HG02571 (cell line): ENCODE measurements at regions not wholly inside any gene's neighbourhood (a gene's known extent, or its start where the extent isn't known, plus 50 kb on each side); places are given as distances from the start of the nearest gene placed in this dataset.
"Not testable (repeated sequence)": the region's sequence is repeated elsewhere in the genome, so short reads cannot be mapped to it uniquely, and the experiment has no call there.

Experiments
- ATAC-seq: cut with Tn5 transposase; IDR thresholded peaks from one replicate; pipeline ENCODE4 v1.9.1; 2021; ENCODE audit warnings: mild to moderate bottlenecking, moderate library complexity; ENCODE audit not compliant: unreplicated experiment

DNA sequence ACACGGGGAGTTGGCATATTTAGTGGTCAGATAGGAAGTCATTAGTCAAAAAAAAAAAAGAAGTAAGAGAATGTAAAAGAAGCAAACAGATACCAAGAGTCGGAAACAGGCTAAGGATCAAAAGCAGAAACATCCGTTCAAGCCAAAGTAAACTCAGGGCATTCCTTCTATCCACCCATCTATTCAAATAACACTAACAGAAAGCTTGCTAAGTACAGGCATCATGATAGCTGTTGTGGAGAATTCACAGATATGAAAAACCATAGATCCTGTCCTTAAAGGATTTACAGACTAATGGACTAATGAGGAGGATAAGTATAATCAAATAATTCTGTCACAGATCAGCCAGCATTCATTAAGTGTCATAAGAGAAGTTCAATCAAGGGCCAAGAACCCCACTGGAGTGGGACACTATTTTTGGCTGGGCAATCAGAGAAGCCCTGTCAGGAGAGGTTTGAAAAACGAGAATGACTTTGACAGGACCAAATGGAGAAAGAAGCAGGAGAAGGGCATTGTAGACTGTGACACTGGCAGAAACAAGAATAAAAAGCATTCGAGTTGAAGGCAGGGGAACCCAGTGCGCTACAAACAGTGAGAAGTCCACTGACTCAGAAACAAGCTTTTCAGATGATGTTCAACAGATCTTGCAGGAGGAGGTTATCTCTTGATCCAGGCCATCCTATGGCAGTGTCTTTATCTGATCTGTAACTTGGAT, 154.2 kb upstream of the TSLP start:
- no peak for ATAC-seq

DNA sequence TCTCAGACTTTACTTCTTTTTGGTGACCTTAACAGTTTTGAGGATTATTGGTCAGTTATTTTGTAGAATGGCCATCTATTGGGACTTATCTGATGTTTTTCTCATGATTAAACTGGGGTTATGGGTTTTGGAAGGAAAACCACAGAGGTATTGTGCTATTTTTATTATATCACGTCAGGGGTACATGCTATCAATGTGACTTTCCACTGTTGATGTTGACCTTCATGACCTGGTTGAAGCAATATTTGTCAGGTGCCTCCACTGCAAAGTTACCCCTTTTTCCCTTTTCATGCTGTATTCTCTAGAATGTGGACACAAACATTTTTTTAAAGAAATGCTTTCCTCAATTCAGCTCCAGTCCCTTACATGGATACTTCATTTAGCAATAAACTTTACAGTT, 152.8 kb upstream of the TSLP start:
- no peak for ATAC-seq

DNA sequence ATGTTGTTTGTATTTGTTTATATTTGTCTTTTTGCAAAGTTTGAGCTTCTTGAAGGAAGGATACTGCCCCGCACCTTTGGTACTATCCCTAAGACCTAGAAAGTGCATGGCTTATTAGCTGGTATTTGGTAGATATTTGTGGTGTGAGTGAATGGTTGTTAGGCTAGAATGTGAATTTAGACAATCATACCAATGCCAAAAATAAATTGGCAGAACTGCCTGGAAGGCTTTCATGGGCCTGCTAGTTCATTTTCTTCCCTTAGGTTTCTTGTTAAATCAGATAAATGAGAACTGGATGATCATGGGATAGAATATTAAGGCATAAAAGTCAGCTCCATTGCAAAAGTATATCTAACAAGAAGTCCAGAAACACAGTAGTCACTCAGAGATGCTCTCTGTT, 147.5 kb upstream of the TSLP start:
- no peak for ATAC-seq

DNA sequence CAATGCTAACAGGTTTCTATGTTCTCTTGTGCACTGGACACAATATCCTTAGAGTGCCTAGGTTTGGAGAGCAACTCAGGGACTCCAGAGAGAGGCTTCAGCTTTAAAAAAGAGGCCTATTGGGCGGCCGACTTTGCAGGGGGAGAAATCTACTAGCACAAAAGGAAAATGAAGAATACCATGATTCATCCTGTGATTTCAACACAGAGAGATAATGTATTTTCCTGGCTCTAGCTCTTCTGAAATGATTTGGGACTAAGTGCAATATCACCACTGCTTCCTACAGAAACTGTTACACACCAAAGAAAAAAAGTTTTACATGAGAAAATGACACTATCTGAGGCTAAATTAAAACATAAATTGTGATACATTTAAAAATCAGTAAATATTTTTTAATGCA, 146.1 kb upstream of the TSLP start:
- ATAC-seq, result no peak

DNA sequence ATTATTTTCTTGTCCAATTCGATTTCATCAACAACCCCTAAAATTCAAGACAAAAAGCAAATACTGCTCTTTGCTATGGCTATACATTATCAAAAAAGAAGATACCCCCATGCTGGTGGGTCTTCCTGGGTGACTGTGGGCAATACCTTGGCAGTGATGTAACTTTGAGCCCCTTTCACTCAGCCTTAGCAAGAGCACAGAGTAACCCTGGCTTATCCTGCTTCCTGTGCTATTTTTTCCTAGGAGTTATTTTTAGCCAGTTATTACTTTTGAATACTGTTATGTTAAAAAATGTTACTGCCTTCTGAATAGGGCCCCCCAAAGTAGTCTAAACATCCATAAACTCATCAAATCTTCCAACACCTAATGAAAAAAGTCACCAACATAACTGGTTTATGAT, 145.6 kb upstream of the TSLP start:
- ATAC-seq, result no peak

DNA sequence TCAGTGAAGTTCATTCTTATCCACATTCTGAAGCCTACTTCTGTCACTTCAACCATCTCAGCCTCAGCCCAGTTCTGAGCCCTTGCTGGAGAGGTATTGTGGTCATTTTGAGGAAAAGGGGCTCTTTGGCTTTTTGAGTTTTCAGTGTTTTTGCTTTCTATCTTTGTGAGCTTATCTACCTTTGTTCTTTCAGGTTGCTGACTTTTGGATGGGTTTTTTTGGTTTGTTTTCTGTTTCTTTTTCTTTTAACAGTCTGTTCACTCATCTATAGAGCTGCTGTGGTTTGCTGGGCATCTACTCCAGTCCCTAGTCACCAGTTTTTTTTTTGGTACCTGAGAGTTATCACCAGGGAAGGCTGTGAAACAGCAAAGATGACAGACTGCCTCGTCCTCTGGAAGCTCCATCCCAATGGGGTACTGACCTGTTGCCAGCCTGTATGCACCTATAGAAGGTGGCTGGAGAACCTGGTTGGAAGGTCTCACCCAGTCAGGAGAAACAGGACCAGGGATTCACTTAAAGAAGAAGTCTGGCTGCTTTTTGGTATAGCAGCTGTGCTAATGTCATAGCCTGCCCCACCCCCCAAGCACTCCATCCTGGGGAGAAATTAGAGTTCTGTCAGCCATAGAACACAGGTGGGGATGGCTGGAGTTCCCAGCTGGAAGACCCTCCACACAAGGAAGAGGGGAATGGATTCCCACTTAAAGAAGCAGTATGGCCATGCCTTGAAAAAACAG, 138.6 kb upstream of the TSLP start:
- no peak for ATAC-seq

DNA sequence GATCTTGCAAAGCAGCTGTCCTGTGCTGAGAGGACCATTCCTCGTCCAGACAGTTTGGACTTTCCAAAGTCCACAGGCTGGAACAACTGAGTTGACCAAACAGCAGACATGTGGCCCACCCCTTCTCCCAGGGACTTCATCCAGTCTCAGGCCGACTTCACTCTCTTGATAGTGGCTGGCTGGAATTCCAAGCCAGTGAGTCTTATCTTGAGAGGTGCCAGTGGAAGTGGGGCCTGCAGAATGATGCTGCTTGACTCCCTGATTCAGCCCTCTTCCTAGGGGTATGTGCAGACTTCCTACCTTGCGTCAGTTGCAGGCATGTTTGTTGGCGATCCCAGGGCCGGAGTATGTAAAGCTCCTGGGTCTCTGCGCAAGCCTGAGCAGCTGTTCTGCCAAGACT, 131.4 kb upstream of the TSLP start:
- ATAC-seq, result no peak

DNA sequence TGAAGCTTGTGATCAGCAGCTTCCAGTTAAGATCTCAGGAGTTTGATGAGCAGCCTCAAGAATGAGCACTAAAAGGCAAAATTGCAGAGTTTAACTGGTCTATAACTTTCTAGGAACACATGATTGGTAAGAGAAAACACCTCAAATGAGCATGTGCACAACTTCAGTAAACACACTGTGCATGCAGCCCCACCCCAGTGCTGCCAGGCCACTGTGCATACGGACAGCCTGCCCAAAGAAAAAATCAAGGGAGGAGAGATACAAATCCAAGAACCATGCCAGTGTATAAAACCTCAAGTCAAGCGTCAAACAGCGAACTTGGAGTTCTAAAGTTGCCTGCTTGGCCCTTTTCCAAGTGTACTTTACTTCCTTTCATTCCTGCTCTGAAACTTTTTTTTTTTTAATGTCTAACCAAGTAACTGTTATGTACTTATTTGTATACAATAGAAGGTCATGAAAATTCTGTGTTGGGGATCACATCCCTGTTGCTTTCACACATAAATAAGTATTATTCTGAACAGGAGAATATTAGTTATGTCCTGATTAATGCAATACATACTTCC, 125.6 kb upstream of the TSLP start:
- ATAC-seq, result no peak

DNA sequence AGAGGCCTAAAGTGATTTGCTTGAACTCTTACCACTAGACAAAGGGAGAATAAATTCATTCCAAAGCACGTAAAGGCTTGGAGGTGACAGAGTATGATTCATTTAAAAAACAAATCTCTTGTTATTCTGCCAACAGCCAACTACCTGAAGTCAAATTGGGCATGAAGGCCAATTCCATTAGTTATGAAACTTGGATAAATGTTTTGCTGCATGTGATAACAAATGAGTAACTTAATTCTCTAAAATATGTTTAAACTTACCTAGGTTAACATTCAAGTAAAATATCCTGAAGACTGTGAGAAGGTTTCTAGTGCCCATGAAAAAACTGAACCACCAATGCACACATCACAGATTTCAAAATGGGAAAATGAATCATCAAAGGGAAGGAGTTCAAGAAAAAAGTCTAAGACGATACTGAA, 120.1 kb upstream of the TSLP start:
- no peak for ATAC-seq

DNA sequence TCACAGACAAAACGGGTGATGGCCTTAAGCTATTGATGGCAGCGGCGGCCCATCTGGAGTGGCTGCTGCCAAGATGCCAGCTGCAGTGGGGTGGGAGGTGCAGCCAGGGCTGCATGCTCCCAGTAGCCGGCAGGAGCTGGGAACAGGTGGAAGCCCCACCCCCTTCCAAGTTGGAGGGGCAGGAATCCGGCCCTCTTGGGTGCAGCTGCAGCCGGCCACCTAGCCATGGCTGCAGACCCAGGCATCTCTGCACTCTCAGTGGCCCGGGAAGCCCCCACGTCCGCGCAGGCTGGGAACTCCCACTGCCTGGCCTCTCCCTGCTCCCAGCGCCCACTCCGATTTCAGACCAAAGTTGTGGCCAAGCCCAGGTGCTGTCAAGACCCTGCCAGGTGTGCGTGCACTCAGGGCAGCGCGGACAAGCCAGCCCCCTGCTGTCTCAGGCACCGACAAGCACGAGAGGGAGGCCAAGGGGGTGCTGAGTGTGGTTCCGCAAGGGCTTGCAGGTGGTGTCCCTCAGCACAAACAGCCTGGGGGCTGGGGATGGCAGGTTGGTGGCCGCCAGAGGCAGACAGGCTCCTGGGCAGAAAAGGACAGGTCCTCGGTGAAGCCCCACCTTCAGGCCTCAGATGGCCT, 115.1 kb upstream of the TSLP start:
- no peak for ATAC-seq

DNA sequence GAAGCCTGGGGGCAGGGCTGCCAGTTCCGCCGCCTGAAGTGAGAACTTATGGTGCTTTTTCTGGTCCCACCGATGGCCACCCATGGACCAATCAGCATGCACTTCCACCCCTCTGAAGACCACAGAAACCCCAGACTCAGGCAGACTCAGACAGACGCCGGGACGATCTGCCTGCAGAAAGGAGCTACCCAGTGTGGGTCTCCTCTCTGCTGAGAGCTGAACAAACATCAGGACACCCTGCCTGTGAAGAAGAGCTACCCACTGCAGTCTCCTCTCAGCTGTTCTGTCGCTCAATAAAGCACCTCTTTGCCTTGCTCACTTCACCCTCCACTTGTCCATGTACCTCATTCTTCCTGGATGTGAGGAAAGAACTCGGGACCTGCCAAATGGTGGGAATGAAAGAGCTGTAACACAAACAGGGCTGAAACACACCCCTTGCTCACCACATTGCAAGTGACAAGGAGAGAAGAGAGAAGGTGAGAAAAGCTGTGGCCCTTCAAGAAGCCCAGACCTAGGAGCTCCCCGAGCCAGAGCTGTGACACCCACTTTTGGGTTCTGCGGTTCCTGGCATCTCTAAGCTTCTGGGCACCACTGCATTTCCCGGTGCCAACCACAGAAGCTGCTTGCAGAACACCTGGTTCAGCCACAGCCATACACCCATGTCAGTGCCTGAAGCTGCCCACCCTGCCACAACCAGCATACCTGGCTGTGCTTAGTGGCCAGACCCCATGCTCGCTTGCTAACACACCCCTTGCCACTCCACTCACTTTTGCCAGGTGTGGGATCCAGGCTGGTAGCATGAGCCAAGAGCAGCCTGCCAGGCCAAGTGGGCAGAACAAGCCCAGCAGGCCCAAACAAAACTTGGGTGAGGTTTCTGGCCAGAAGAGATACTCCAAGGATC, 114.3 kb upstream of the TSLP start:
- ATAC-seq, result no peak

DNA sequence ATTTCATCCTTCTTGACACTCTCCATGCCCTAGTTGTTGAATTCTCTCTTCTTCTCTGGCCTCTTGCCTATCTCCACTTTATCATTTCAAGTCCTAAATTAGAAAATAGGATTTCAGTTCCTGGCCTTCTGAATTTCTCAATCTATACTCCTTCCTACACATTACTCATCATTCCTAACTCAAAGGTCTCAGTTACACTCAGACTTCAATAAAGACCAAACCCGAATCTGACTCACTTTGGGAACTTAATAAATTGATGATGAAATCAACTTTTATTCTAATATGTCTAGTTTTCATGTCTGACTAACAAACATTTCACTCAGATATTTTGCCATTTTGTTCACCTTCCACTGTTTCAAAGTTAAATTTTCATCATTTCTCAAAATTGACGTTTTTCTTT, 113.6 kb upstream of the TSLP start:
- ATAC-seq, result no peak

DNA sequence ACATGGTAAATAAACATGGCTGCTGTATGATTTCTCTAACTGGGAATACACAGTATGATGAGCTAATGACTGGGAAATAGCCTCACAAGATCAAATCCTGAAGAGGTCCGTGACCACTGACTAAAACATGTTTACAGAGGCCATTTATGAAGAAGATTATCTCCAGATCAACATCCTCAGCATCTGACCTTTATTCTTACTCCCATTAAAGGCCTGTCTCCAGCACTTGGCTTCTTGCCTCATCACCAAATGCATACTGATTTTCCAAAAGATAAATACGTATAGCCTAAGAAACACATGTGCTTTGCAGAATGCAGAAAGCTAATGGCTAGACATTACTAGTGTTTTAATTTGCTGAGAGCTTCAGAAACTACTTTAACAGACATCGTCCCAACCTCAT, 108.0 kb upstream of the TSLP start:
- no peak for ATAC-seq

DNA sequence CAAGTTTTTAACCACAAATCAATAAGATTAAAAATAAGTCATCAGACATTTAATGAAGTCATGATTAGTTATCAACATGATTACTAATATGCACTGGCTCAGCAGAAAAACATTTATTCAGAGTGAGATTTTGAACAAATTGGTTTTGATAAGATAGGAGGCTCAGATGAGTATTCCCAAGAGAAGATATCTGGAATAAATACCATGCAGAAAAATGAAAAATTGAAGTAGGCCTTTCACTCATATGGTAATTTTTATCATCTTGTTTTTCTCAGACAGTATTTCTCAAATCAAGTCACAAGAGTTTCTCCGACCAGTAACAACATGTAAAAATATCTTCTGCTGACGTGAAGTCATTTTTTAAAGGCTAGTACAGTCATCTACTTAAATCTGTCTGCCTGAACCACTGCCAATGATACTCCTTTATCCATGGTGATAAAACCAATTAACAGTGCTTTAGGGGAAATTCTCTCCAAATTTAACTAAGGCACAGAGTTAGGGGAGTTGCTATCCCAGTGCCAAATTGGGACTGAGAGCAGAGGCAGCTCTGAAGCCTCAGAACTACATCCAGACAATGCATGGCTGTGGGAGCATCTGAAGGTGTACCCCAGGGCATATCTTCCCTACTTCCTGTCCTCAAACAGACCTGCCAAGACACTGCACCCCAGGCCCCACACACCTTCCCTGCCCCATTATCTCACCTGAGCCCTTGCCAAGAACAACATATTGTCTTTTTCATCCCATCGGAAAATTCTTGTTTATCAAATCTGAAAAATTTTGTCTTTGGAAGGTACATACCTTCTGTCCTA, 105.5 kb upstream of the TSLP start:
- no peak for ATAC-seq

DNA sequence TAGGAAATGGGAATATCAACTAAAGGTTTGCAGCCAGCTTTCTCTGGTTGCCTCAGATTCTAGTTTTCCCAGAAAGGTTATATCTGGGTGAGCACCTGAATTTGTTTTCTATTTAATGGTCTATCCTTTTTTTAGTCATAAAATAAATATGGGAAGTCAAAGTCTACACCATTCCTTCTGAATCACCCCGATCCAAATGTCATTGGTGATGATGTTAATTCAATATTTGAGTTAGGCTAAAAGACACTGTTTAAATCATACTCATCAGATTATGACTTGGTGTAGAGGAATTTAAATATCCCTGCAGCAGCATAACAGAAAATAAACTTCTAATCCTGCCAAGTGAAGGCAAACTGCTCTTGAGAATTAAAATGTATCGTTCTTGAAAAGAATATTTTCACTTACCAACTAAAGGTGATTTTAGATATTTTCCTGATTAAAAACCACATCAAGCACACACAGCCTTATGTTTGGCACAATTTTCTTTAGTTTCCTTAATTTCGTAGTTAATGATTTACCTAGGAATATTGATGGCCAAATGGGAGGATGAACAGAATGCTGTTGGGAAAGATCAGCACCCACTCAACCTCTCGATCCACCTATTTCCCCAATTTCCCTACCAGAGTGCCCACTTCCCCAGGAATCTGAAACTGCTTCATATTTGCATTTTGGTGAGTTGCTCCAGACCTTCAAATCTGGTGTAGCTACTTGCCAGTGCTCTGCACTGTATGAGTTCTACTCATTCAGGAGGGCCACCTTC, 103.1 kb upstream of the TSLP start:
- no peak for ATAC-seq

DNA sequence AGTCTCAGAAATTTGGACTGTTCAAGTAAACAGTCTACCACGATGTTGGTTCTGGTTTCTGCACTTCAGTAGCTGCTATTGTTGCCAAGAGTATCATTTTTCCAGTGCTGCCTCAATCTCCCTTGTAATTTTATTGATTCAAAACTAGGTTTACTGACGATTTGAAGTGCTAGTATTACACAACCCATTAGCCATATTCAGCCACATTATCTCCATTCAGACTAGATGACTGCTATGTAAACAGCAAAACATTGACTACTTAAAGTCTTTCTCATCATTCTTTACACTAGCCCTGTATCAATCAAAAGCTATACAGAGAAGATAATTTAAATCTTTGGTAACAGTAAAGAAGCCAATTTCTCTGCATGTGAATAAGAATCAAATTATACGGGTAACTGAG, 102.0 kb upstream of the TSLP start:
- ATAC-seq, result no peak

DNA sequence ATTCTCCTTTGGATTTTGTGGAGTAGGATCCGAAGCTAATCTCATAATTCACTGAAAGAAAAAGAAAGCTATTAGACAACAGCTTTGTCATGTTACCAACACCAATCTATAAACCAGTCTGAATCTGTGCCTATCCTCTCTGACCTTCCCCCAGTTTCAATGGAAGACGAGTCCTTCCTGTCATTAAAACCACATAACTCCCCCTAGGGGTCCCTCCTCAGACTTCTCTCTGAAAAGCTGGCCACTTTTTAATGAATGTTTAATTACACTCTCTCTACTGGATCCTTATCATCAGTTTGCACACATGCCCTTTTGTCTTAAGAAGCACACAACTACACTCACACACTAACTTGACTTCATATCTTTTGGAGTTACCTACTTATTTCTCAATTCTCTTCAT, 98.0 kb upstream of the TSLP start:
- ATAC-seq, result no peak

DNA sequence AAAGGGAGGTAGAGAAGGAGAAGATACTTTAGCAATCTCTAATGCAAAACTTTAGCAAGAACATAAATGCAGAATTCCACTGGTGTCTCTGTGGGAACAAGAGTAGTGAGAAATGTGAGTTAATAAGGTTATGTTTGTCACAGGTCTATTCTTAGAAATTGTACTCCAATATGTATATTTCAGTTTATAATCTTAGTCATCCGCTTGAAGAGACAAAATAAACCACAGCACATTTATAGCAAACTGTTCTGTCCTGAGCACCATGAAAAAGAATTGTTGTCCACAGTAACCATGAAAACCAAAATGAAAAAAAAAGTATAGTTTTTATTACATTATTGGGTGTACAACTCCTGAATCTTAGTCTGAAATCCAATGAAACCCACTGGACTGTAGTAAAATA, 93.6 kb upstream of the TSLP start:
- no peak for ATAC-seq

DNA sequence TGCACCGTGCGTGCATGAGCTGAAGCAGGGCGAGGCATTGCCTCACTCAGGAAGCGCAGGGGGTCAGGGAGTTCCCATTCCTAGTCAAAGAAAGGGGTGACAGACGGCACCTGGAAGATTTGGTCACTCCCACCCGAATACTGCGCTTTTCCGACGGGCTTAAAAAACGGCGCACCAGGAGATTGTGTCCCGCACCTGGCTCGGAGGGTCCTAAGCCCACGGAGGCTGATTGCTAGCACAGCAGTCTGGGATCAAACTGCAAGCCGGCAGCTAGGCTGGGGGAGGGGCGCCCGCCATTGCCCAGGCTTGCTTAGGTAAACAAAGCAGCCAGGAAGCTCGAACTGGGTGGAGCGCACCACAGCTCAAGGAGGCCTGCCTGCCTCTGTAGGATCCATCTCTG, 85.6 kb upstream of the TSLP start:
- ATAC-seq, result not testable (repeated sequence)
